ENCODE measurements at regions not wholly inside any gene's neighbourhood (a gene's known extent, or its start where the extent isn't known, plus 50 kb on each side); places are given as distances from the start of the nearest gene placed in this dataset.

DNA sequence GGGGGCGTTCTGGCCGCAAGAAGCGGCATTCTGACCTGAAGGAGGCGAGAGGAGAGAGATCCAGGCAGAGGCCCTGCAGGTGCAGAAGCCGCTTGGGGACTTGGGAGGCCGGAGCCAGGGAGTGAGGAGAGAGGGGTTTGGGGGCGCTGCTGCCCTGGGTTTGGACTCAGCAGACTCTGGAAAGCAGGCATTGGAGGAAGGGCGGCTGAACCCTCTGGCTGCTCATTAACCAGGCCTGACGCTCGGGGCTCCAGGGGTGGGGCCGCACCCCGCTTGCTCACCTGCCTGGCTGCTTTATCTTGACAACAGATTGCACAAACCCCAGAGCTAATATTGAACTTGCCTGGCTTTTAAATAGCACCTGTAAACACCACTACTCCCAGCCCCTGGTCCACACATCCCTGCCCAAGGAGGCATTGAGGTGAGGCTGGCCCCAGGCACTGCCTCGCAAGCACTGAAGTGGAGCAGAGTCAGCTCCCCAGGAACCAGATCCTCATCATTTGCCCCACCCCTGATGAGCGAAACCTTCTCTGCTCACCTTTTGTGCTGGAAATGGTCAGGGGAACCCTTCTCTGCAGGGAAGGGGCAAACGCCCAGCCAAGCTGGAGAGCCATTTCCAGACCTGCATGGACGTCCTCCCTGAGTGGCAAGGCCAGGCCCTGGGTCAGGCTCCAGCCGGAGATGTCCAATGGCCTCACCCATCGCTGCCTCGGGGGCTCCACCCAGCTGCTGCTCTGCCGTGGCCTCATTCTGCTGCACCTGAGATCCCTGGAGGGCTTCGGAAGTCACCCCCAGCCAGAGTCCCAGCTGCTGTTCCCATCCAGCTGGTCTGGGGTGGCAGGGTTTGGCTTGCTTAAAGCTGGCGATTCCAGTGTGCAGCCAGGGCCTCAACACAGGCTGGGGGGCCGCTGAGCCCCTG lies 190.2 kb upstream of the GSE1 start (continued):
- TF ChIP-seq, protein P1, sequence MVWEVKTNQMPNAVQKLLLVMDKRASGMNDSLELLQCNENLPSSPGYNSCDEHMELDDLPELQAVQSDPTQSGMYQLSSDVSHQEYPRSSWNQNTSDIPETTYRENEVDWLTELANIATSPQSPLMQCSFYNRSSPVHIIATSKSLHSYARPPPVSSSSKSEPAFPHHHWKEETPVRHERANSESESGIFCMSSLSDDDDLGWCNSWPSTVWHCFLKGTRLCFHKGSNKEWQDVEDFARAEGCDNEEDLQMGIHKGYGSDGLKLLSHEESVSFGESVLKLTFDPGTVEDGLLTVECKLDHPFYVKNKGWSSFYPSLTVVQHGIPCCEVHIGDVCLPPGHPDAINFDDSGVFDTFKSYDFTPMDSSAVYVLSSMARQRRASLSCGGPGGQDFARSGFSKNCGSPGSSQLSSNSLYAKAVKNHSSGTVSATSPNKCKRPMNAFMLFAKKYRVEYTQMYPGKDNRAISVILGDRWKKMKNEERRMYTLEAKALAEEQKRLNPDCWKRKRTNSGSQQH (CRISPR knock-in tag; IDR thresholded peaks at IDR 0.05; ENCODE audit: low read depth), result peak; percentile 90; the same call in 1 of the 2 replicates
- TF ChIP-seq SP2 (CRISPR knock-in tag; IDR thresholded peaks at IDR 0.05) (no peak), ONECUT2 (CRISPR knock-in tag; IDR thresholded peaks at IDR 0.05) (peak; percentile 46; the same call in 1 of the 2 replicates), JUN (CRISPR knock-in tag; IDR thresholded peaks at IDR 0.05) (peak; percentile 81), NFATC3 (CRISPR knock-in tag; IDR thresholded peaks at IDR 0.05) (no peak), NFE2L2 (IDR thresholded peaks at IDR 0.05; ENCODE audit: low read length) (no peak), ZEB1 (IDR thresholded peaks at IDR 0.05; ENCODE audit: insufficient replicate concordance, low read depth) (peak; percentile 100), ZNF430 (CRISPR knock-in tag; IDR thresholded peaks at IDR 0.05) (no peak; the same call in 1 of the 2 replicates), ZNF263 (CRISPR knock-in tag; IDR thresholded peaks at IDR 0.05) (peak; percentile 74; the same call in 1 of the 2 replicates), ZNF558 (CRISPR knock-in tag; IDR thresholded peaks at IDR 0.05; ENCODE audit: borderline replicate concordance) (peak; percentile 18; the same call in 1 of the 2 replicates), ZBTB42 (CRISPR knock-in tag; IDR thresholded peaks at IDR 0.05) (no peak), ZBTB3 (CRISPR knock-in tag; IDR thresholded peaks at IDR 0.05; ENCODE audit: borderline replicate concordance, low read depth) (0 out of 2 replicates have a peak, but pooled peaks have one; percentile 68)
- TF ChIP-seq, protein P2, sequence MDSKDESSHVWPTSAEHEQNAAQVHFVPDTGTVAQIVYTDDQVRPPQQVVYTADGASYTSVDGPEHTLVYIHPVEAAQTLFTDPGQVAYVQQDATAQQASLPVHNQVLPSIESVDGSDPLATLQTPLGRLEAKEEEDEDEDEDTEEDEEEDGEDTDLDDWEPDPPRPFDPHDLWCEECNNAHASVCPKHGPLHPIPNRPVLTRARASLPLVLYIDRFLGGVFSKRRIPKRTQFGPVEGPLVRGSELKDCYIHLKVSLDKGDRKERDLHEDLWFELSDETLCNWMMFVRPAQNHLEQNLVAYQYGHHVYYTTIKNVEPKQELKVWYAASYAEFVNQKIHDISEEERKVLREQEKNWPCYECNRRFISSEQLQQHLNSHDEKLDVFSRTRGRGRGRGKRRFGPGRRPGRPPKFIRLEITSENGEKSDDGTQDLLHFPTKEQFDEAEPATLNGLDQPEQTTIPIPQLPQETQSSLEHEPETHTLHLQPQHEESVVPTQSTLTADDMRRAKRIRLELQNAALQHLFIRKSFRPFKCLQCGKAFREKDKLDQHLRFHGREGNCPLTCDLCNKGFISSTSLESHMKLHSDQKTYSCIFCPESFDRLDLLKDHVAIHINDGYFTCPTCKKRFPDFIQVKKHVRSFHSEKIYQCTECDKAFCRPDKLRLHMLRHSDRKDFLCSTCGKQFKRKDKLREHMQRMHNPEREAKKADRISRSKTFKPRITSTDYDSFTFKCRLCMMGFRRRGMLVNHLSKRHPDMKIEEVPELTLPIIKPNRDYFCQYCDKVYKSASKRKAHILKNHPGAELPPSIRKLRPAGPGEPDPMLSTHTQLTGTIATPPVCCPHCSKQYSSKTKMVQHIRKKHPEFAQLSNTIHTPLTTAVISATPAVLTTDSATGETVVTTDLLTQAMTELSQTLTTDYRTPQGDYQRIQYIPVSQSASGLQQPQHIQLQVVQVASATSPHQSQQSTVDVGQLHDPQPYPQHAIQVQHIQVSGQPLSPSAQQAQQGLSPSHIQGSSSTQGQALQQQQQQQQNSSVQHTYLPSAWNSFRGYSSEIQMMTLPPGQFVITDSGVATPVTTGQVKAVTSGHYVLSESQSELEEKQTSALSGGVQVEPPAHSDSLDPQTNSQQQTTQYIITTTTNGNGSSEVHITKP (CRISPR knock-in tag; IDR thresholded peaks at IDR 0.05; ENCODE audit: low read depth), result no peak
- TF ChIP-seq, protein P3, sequence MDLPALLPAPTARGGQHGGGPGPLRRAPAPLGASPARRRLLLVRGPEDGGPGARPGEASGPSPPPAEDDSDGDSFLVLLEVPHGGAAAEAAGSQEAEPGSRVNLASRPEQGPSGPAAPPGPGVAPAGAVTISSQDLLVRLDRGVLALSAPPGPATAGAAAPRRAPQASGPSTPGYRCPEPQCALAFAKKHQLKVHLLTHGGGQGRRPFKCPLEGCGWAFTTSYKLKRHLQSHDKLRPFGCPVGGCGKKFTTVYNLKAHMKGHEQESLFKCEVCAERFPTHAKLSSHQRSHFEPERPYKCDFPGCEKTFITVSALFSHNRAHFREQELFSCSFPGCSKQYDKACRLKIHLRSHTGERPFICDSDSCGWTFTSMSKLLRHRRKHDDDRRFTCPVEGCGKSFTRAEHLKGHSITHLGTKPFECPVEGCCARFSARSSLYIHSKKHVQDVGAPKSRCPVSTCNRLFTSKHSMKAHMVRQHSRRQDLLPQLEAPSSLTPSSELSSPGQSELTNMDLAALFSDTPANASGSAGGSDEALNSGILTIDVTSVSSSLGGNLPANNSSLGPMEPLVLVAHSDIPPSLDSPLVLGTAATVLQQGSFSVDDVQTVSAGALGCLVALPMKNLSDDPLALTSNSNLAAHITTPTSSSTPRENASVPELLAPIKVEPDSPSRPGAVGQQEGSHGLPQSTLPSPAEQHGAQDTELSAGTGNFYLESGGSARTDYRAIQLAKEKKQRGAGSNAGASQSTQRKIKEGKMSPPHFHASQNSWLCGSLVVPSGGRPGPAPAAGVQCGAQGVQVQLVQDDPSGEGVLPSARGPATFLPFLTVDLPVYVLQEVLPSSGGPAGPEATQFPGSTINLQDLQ (CRISPR knock-in tag; IDR thresholded peaks at IDR 0.05), result no peak
- TF ChIP-seq, protein P4, sequence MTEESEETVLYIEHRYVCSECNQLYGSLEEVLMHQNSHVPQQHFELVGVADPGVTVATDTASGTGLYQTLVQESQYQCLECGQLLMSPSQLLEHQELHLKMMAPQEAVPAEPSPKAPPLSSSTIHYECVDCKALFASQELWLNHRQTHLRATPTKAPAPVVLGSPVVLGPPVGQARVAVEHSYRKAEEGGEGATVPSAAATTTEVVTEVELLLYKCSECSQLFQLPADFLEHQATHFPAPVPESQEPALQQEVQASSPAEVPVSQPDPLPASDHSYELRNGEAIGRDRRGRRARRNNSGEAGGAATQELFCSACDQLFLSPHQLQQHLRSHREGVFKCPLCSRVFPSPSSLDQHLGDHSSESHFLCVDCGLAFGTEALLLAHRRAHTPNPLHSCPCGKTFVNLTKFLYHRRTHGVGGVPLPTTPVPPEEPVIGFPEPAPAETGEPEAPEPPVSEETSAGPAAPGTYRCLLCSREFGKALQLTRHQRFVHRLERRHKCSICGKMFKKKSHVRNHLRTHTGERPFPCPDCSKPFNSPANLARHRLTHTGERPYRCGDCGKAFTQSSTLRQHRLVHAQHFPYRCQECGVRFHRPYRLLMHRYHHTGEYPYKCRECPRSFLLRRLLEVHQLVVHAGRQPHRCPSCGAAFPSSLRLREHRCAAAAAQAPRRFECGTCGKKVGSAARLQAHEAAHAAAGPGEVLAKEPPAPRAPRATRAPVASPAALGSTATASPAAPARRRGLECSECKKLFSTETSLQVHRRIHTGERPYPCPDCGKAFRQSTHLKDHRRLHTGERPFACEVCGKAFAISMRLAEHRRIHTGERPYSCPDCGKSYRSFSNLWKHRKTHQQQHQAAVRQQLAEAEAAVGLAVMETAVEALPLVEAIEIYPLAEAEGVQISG (CRISPR knock-in tag; IDR thresholded peaks at IDR 0.05), result peak; percentile 78
- TF ChIP-seq, protein P5, sequence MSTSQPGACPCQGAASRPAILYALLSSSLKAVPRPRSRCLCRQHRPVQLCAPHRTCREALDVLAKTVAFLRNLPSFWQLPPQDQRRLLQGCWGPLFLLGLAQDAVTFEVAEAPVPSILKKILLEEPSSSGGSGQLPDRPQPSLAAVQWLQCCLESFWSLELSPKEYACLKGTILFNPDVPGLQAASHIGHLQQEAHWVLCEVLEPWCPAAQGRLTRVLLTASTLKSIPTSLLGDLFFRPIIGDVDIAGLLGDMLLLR (CRISPR knock-in tag; IDR thresholded peaks at IDR 0.05), result peak; percentile 55; the same call in 1 of the 2 replicates
